T-helper 2 cell treated with Interferon-gamma antibody and Interleukin-4, amounts not matched to agents 5 μg/mL and 100 μg/mL, for 36 hours (primary cell): ENCODE measurements at regions not wholly inside any gene's neighbourhood (a gene's known extent, or its start where the extent isn't known, plus 50 kb on each side); places are given as distances from the start of the nearest gene placed in this dataset.

Experiments used
- DNase-seq: peaks from one replicate; pipeline ENCODE4 v3.0.0; 2021; ENCODE audit warnings: low spot score
- H3K27ac Mint-ChIP-seq: one replicate; pipeline ENCODE4 v1.8.0; 2021; ENCODE audit warnings: mild to moderate bottlenecking, mixed read lengths
- H3K27me3 Mint-ChIP-seq: one replicate; pipeline ENCODE4 v1.8.0; 2021; ENCODE audit warnings: low read depth, mixed read lengths
- H3K36me3 Mint-ChIP-seq: one replicate; pipeline ENCODE4 v1.8.0; 2021; ENCODE audit warnings: low read depth, mixed read lengths
- H3K4me1 Mint-ChIP-seq: one replicate; pipeline ENCODE4 v1.8.0; 2021; ENCODE audit warnings: low read depth, mixed read lengths
- H3K4me3 Mint-ChIP-seq: one replicate; pipeline ENCODE4 v1.8.0; 2022; ENCODE audit warnings: mild to moderate bottlenecking, moderate library complexity, mixed read lengths
- H3K9me3 Mint-ChIP-seq: one replicate; pipeline ENCODE4 v1.8.0; 2021; ENCODE audit warnings: mixed read lengths

- no peak overlapping the region for H3K27ac Mint-ChIP-seq
- H3K36me3 Mint-ChIP-seq = no peaks in the 10 kb centered on the region
Measured at GRCh38 chr19:29299416-29300380, 86.7 kb upstream of the UQCRFS1 start.

GRCh38 chr19:29302002-29302928 lies 89.3 kb upstream of the UQCRFS1 start:
- H3K27ac Mint-ChIP-seq = no peak overlapping the region
- H3K4me1 Mint-ChIP-seq = peaks cover 8% of the 10 kb centered on the region
- no peaks in the 10 kb centered on the region for H3K9me3 Mint-ChIP-seq
- peaks cover 2% of the 10 kb centered on the region for H3K27me3 Mint-ChIP-seq
- H3K4me3 Mint-ChIP-seq = no peak overlapping the region
- no peaks in the 10 kb centered on the region for H3K36me3 Mint-ChIP-seq
- DNase-seq = peak; percentile 9

More at GRCh38 chr19:29299416-29300380, 86.7 kb upstream of the UQCRFS1 start:
- no peak for DNase-seq
- Mint-ChIP-seq H3K4me1 (peaks cover 8% of the 10 kb centered on the region), H3K4me3 (no peak overlapping the region), H3K27me3 (peaks cover 2% of the 10 kb centered on the region), H3K9me3 (no peaks in the 10 kb centered on the region)

- peaks cover 4% of the 10 kb centered on the region for H3K27me3 Mint-ChIP-seq
- H3K4me3 Mint-ChIP-seq = no peak overlapping the region
- no peaks in the 10 kb centered on the region for H3K36me3 Mint-ChIP-seq
- no peak for DNase-seq
- H3K9me3 Mint-ChIP-seq = no peaks in the 10 kb centered on the region
- peaks cover 8% of the 10 kb centered on the region for H3K4me1 Mint-ChIP-seq
- H3K27ac Mint-ChIP-seq = no peak overlapping the region
Measured at GRCh38 chr19:29303069-29303718, 90.2 kb upstream of the UQCRFS1 start.

GRCh38 chr19:29303719-29304090 lies 90.8 kb upstream of the UQCRFS1 start:
- Mint-ChIP-seq H3K4me3 (no peak overlapping the region), H3K27ac (no peak overlapping the region), H3K36me3 (no peaks in the 10 kb centered on the region), H3K27me3 (peaks cover 6% of the 10 kb centered on the region), H3K9me3 (no peaks in the 10 kb centered on the region), H3K4me1 (peaks cover 8% of the 10 kb centered on the region)
- DNase-seq = no peak

GRCh38 chr19:29305268-29305667 lies 92.3 kb upstream of the UQCRFS1 start:
- Mint-ChIP-seq H3K36me3 (no peaks in the 10 kb centered on the region), H3K27me3 (peaks cover 8% of the 10 kb centered on the region), H3K27ac (no peak overlapping the region), H3K9me3 (no peaks in the 10 kb centered on the region), H3K4me1 (peaks cover 8% of the 10 kb centered on the region), H3K4me3 (no peak overlapping the region)
- no peak for DNase-seq

- H3K4me3 Mint-ChIP-seq = no peak overlapping the region
- no peaks in the 10 kb centered on the region for H3K9me3 Mint-ChIP-seq
- no peaks in the 10 kb centered on the region for H3K4me1 Mint-ChIP-seq
- no peak for DNase-seq
- no peaks in the 10 kb centered on the region for H3K36me3 Mint-ChIP-seq
- H3K27ac Mint-ChIP-seq = no peak overlapping the region
- peaks cover 10% of the 10 kb centered on the region for H3K27me3 Mint-ChIP-seq
Measured at GRCh38 chr19:29308977-29309590, 96.1 kb upstream of the UQCRFS1 start.

- Mint-ChIP-seq H3K27me3 (peaks cover 10% of the 10 kb centered on the region), H3K4me3 (no peak overlapping the region), H3K9me3 (no peaks in the 10 kb centered on the region), H3K27ac (no peak overlapping the region), H3K36me3 (no peaks in the 10 kb centered on the region), H3K4me1 (no peaks in the 10 kb centered on the region)
- no peak for DNase-seq
Measured at GRCh38 chr19:29309637-29310036, 96.7 kb upstream of the UQCRFS1 start.

- Mint-ChIP-seq H3K4me1 (no peaks in the 10 kb centered on the region), H3K9me3 (no peaks in the 10 kb centered on the region), H3K4me3 (no peak overlapping the region), H3K27ac (no peak overlapping the region), H3K36me3 (no peaks in the 10 kb centered on the region), H3K27me3 (peaks cover 10% of the 10 kb centered on the region)
- DNase-seq = no peak
Measured at GRCh38 chr19:29311191-29311790, 98.3 kb upstream of the UQCRFS1 start.

- Mint-ChIP-seq H3K4me1 (no peaks in the 10 kb centered on the region), H3K27me3 (peaks cover 3% of the 10 kb centered on the region), H3K9me3 (no peaks in the 10 kb centered on the region), H3K36me3 (no peaks in the 10 kb centered on the region), H3K4me3 (no peak overlapping the region), H3K27ac (no peak overlapping the region)
- DNase-seq = no peak
Measured at GRCh38 chr19:29315556-29316190, 102.7 kb upstream of the UQCRFS1 start.

- H3K36me3 Mint-ChIP-seq = no peaks in the 10 kb centered on the region
- DNase-seq = no peak
- no peaks in the 10 kb centered on the region for H3K9me3 Mint-ChIP-seq
- no peak overlapping the region for H3K27ac Mint-ChIP-seq
- no peaks in the 10 kb centered on the region for H3K27me3 Mint-ChIP-seq
- H3K4me3 Mint-ChIP-seq = no peak overlapping the region
- no peaks in the 10 kb centered on the region for H3K4me1 Mint-ChIP-seq
Measured at GRCh38 chr19:29318581-29318980, 105.6 kb upstream of the UQCRFS1 start.

- Mint-ChIP-seq H3K27me3 (no peaks in the 10 kb centered on the region), H3K4me3 (no peak overlapping the region), H3K9me3 (no peaks in the 10 kb centered on the region), H3K4me1 (no peaks in the 10 kb centered on the region), H3K27ac (no peak overlapping the region), H3K36me3 (no peaks in the 10 kb centered on the region)
- DNase-seq = no peak
Measured at GRCh38 chr19:29320086-29320485, 107.1 kb upstream of the UQCRFS1 start.

- H3K4me3 Mint-ChIP-seq = no peak overlapping the region
- no peaks in the 10 kb centered on the region for H3K4me1 Mint-ChIP-seq
- no peaks in the 10 kb centered on the region for H3K36me3 Mint-ChIP-seq
- H3K9me3 Mint-ChIP-seq = no peaks in the 10 kb centered on the region
- no peak for DNase-seq
- H3K27ac Mint-ChIP-seq = no peak overlapping the region
- no peaks in the 10 kb centered on the region for H3K27me3 Mint-ChIP-seq
Measured at GRCh38 chr19:29320618-29321017, 107.7 kb upstream of the UQCRFS1 start.

GRCh38 chr19:29321116-29321515 lies 108.2 kb upstream of the UQCRFS1 start:
- Mint-ChIP-seq H3K4me3 (no peak overlapping the region), H3K36me3 (no peaks in the 10 kb centered on the region), H3K27ac (no peak overlapping the region), H3K4me1 (no peaks in the 10 kb centered on the region), H3K27me3 (no peaks in the 10 kb centered on the region), H3K9me3 (no peaks in the 10 kb centered on the region)
- no peak for DNase-seq
